Omental fat pad (tissue), 3 donors: ENCODE measurements at regions not wholly inside any gene's neighbourhood (a gene's known extent, or its start where the extent isn't known, plus 50 kb on each side); places are given as distances from the start of the nearest gene placed in this dataset.
"Not testable (repeated sequence)": the region's sequence is repeated elsewhere in the genome, so short reads cannot be mapped to it uniquely, and the experiment has no call there.

ENCODE experiments used
- ATAC-seq: fragments of 150-250 bp; one replicate; pipeline ENCODE4 v1.9.1; 2016; ENCODE audit warnings: mild to moderate bottlenecking, moderate library complexity; ENCODE audit not compliant: low FRiP score
- DNase-seq: peaks from one replicate; pipeline ENCODE4 v3.0.0-alpha.2; 2019; ENCODE audit warnings: low spot score
- CTCF ChIP-seq, 3 donors: fragments of 450-650 bp; IDR thresholded peaks; one replicate each; pipeline ENCODE4 v1.5.1; 2016 to 2017; ENCODE audit warnings: antibody characterized with exemption in 3 of 3, mild to moderate bottlenecking in 3 of 3, moderate library complexity in 2 of 3

- TF ChIP-seq CTCF (IDR thresholded peaks at IDR 0.05) = no peak
- DNase-seq (no peak), ATAC-seq (peak; percentile 52)
Measured at GRCh38 chrX:68978255-68978654, 149.4 kb downstream of the EFNB1 start.

GRCh38 chrX:68953331-68953730, 124.5 kb downstream of the EFNB1 start:
- ATAC-seq (no peak), DNase-seq (no peak)
- no peak for TF ChIP-seq CTCF (IDR thresholded peaks at IDR 0.05)

GRCh38 chrX:68951942-68952619, 123.3 kb downstream of the EFNB1 start:
- not testable (repeated sequence) for DNase-seq

GRCh38 chrX:68950937-68951336, 122.1 kb downstream of the EFNB1 start:
- no peak for TF ChIP-seq CTCF (IDR thresholded peaks at IDR 0.05)
- ATAC-seq (peak; percentile 45), DNase-seq (no peak)

More at GRCh38 chrX:68951942-68952619, 123.3 kb downstream of the EFNB1 start:
- not testable (repeated sequence) for ATAC-seq

GRCh38 chrX:68947882-68948605, 119.2 kb downstream of the EFNB1 start:
- TF ChIP-seq CTCF (IDR thresholded peaks at IDR 0.05) = no peak
- ATAC-seq (no peak), DNase-seq (no peak)

GRCh38 chrX:68945603-68946228, 116.9 kb downstream of the EFNB1 start:
- no peak for TF ChIP-seq CTCF (IDR thresholded peaks at IDR 0.05)
- peak; percentile 58 for ATAC-seq
- no peak for DNase-seq

GRCh38 chrX:68945081-68945602, 116.3 kb downstream of the EFNB1 start:
- no peak for ATAC-seq
- no peak for DNase-seq
- TF ChIP-seq CTCF (IDR thresholded peaks at IDR 0.05) = no peak
